Suprapubic skin (tissue), 4 donors: ENCODE measurements at regions not wholly inside any gene's neighbourhood (a gene's known extent, or its start where the extent isn't known, plus 50 kb on each side); places are given as distances from the start of the nearest gene placed in this dataset.

Experiments used
- DNase-seq, 2 donors: peaks; one replicate each; pipeline ENCODE4 v3.0.0-alpha.2; 2019; ENCODE audit warnings: low spot score in 2 of 2
- H3K27ac ChIP-seq: fragments of 200-600 bp; sonication (generic); one replicate; pipeline ENCODE4 v1.5.1; 2019
- H3K27me3 ChIP-seq: fragments of 200-600 bp; sonication (generic); one replicate; pipeline ENCODE4 v1.5.1; 2019
- H3K36me3 ChIP-seq: fragments of 200-600 bp; sonication (generic); one replicate; pipeline ENCODE4 v1.5.1; 2019
- H3K4me1 ChIP-seq: fragments of 200-600 bp; sonication (generic); one replicate; pipeline ENCODE4 v1.5.1; 2019
- H3K4me3 ChIP-seq: fragments of 200-600 bp; sonication (generic); one replicate; pipeline ENCODE4 v1.5.1; 2019; ENCODE audit warnings: mild to moderate bottlenecking
- H3K9me3 ChIP-seq: fragments of 200-600 bp; sonication (generic); one replicate; pipeline ENCODE4 v1.5.1; 2019
- CTCF ChIP-seq, 2 donors: fragments of 200-600 bp in 1 of 2; fragments of 450-650 bp in 1 of 2; sonication (generic) in 1 of 2; IDR thresholded peaks; one replicate each; pipeline ENCODE4 v1.5.1; 2016 to 2019; ENCODE audit warnings: antibody characterized with exemption in 2 of 2, mild to moderate bottlenecking in 1 of 2, moderate library complexity in 1 of 2
- EP300 ChIP-seq: sonication (generic); formaldehyde crosslinking; IDR thresholded peaks from one replicate; pipeline ENCODE4 v1.6.1; 2017; ENCODE audit warnings: antibody characterized with exemption
- POLR2A ChIP-seq, 2 donors: fragments of 450-650 bp; IDR thresholded peaks; one replicate each; pipeline ENCODE4 v1.6.1; 2017; ENCODE audit warnings: antibody characterized with exemption in 2 of 2, mild to moderate bottlenecking in 2 of 2, moderate library complexity in 2 of 2
- POLR2AphosphoS5 ChIP-seq, 3 donors: sonication (generic); formaldehyde crosslinking; IDR thresholded peaks; one replicate each; pipeline ENCODE4 v1.6.1; 2017; ENCODE audit warnings: antibody characterized with exemption in 3 of 3
- WGBS: methylation state at CpG from one replicate; pipeline ENCODE4 v1.1.5; 2018; 5-methylcytosine and 5-hydroxymethylcytosine counted together

DNA sequence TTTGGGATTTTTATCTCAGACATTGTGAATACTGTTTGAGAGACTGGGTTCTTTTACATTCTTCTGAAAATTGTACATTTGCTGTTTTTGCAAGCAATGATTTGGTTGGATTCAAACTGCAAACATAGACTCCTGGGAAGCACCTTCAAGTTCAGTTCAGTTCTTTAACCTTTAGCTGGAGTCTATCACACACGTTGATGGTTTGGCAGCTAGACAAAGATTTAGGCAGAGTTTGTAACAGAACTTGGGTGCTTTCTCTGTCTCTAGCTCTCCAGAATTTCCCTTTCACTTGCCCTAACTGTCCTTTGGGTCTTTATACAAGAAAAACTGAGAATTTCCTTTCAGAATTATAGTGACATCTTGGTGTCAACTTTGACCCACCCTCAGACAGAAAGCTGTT is 556.6 kb downstream of the DIAPH3 start:
- no peak overlapping the region for H3K27ac ChIP-seq
- TF ChIP-seq CTCF (IDR thresholded peaks at IDR 0.05) (no peak), POLR2AphosphoS5 (IDR thresholded peaks at IDR 0.05) (no peak), POLR2A (IDR thresholded peaks at IDR 0.05) (no peak)
- H3K4me1 ChIP-seq = no peaks in the 10 kb centered on the region
- 25% methylated on average over 1 of the region's 1 CpG for WGBS
- H3K27me3 ChIP-seq = no peaks in the 10 kb centered on the region
- DNase-seq = no peak
- no peak overlapping the region for H3K4me3 ChIP-seq
- no peaks in the 10 kb centered on the region for H3K36me3 ChIP-seq
- no peaks in the 10 kb centered on the region for H3K9me3 ChIP-seq

GRCh38 chr13:59607780-59608233 is 555.9 kb downstream of the DIAPH3 start:
- Histone ChIP-seq H3K4me3 (no peak overlapping the region), H3K27me3 (no peaks in the 10 kb centered on the region)

GRCh38 chr13:59609421-59609820 is 554.3 kb downstream of the DIAPH3 start:
- H3K4me1 ChIP-seq = no peaks in the 10 kb centered on the region

More at GRCh38 chr13:59607780-59608233, 555.9 kb downstream of the DIAPH3 start:
- no peak for TF ChIP-seq POLR2A (IDR thresholded peaks at IDR 0.05)
- TF ChIP-seq EP300 = no peak
- no peak for TF ChIP-seq POLR2AphosphoS5 (IDR thresholded peaks at IDR 0.05)
- no peak for TF ChIP-seq CTCF (IDR thresholded peaks at IDR 0.05)
- H3K9me3 ChIP-seq = no peaks in the 10 kb centered on the region
- no peaks in the 10 kb centered on the region for H3K4me1 ChIP-seq
- H3K36me3 ChIP-seq = no peaks in the 10 kb centered on the region
- H3K27ac ChIP-seq = no peak overlapping the region
- DNase-seq = no peak
- WGBS = 25% methylated on average over 1 of the region's 2 CpGs

More at GRCh38 chr13:59609421-59609820, 554.3 kb downstream of the DIAPH3 start:
- DNase-seq = no peak
- TF ChIP-seq CTCF (IDR thresholded peaks at IDR 0.05) (no peak), POLR2AphosphoS5 (IDR thresholded peaks at IDR 0.05) (no peak), POLR2A (IDR thresholded peaks at IDR 0.05) (no peak), EP300 (no peak)
- H3K27ac ChIP-seq = no peak overlapping the region
- H3K36me3 ChIP-seq = no peaks in the 10 kb centered on the region
- H3K4me3 ChIP-seq = no peak overlapping the region
- H3K27me3 ChIP-seq = no peaks in the 10 kb centered on the region
- no peaks in the 10 kb centered on the region for H3K9me3 ChIP-seq
